ENCODE measurements at regions not wholly inside any gene's neighbourhood (a gene's known extent, or its start where the extent isn't known, plus 50 kb on each side); places are given as distances from the start of the nearest gene placed in this dataset.
A peak's percentile ranks its signal among the peaks of the same experiment; 100 is the strongest.

DNA sequence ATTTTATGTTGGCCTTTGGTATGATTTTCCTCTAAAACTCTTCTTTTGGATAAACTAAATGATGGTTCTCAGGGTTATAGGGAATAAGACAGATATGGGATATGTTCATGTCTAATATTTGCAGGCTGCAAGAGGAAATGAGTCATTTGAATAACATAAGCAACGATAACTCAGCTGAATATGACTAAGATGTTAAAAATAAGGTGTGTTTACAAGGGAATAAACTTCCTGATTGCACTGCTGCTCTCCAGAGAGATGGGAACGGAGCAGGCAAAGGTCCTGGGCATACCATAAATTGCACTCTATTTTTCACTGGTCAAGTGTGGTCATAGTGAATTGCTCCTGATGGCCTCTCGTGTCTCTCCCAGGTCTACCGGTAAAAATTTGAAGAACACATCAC lies 666.2 kb downstream of the TOX3 start:
- Mint-ChIP-seq H3K9me3 (peaks cover 2 to 31% (median 7%) of the 10 kb centered on the region in 9 donors), H3K27ac (no peak overlapping the region), H3K4me1 (no peaks in the 10 kb centered on the region), H3K36me3 (no peaks in the 10 kb centered on the region), H3K4me3 (no peak overlapping the region), H3K27me3 (no peaks in the 10 kb centered on the region)
- ATAC-seq (no peak), DNase-seq (no peak)
- POLR2A ChIA-PET, result no interaction called here

DNA sequence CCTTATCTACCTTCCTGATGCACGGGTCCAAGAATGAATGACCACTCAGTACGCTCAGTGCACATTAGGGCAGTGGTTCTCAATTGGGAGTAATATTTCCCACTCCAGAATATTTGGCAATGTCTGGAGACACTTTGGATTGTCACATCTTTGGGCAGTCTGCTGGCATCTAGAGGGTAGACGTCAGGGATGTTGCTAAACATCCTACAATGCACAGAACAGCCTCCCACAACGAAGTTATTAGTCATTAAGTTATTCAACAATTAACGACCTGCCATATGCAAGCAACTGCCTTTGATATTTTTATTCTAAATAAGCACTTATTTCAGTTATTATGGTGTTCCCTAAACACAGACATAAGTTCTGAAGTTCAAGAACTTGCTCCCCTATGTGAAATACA lies 669.3 kb downstream of the TOX3 start:
- Mint-ChIP-seq H3K27ac (no peak overlapping the region), H3K9me3 (peaks cover 2 to 40% (median 8%) of the 10 kb centered on the region in 9 donors), H3K36me3 (no peaks in the 10 kb centered on the region), H3K4me3 (no peak overlapping the region), H3K4me1 (no peaks in the 10 kb centered on the region), H3K27me3 (no peaks in the 10 kb centered on the region)
- no peak for DNase-seq
- no peak for ATAC-seq
- POLR2A ChIA-PET, result no interaction called here

DNA sequence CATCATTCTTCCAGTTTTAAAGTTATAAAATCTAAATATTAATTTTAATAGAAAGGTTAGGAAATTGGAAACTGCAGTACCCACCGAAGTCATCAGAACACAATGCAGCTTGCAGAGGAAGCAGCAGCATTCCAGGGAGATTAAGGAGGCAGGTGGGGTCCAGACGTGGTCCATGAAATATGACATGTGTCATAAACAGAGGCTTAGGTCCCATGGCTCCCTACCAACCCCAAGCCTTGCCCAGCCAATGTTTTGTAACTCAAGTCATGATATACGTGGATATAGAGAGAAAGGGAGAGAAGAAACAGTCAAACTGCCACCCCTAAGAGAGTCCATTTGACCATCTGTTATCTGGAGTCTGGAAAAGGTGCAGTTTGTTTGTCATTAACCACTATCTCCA lies 670.0 kb downstream of the TOX3 start:
- Mint-ChIP-seq H3K27me3 (no peaks in the 10 kb centered on the region), H3K36me3 (no peaks in the 10 kb centered on the region), H3K9me3 (peaks cover 4 to 37% (median 8%) of the 10 kb centered on the region in 9 donors), H3K4me1 (no peaks in the 10 kb centered on the region), H3K27ac (no peak overlapping the region), H3K4me3 (no peak overlapping the region)
- DNase-seq (no peak), ATAC-seq (no peak)
- POLR2A ChIA-PET, result no interaction called here

DNA sequence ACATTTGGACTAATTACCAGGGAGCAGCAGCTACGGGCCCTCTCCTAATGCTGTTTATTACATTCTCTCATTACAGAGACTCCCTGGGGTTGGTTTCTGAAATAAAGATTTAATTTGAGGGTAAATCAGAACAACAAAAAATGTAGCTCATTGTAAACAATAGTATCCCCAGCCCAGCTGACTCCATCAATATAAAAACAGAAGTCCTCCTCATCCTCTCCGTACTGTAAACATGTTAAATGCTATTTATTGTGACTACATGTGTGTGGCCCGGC lies 670.4 kb downstream of the TOX3 start:
- ATAC-seq (no peak), DNase-seq (no peak)
- Mint-ChIP-seq H3K27ac (no peak overlapping the region), H3K27me3 (no peaks in the 10 kb centered on the region), H3K9me3 (peaks cover 4 to 41% (median 8%) of the 10 kb centered on the region in 9 donors), H3K4me1 (no peaks in the 10 kb centered on the region), H3K36me3 (no peaks in the 10 kb centered on the region), H3K4me3 (no peak overlapping the region)
- POLR2A ChIA-PET, result no interaction called here

DNA sequence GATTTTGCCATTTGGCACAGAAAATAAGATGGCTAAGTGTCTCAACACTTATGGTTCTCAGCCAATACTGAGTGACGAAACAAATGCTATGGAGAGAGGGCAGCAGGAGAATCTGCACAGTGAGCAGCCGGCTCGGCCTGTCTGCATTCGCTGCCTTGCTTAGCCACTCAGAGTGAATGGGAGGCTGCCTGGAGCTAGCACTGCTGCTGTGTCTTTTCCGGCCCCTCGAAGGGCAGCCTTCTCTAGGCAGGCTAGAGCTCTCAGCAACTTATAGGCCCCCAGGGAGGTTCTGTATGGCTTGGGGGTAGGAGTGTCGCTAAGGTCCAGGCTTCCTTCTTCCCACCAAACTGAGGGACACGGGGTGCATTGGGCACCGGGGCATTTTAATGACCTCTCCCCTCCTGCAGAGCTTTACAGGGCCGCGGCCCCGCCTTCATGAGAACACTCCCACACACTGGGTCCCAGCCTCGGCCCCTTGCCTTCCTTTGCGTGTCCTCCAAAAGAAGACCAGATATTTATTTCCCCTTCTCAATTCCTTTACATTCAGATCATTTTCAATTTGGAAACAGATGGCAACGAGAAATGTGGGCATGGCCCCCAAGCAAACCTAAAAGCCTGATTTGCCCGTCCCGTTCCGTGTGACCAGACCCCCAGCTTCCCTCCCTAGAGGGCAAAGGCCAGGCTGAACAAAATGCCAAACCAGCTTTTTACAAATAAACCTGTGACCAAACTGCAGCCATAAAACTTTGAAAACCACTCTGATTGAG lies 670.9 kb downstream of the TOX3 start:
- Mint-ChIP-seq H3K4me3 (no peak overlapping the region), H3K4me1 (no peaks in the 10 kb centered on the region), H3K27me3 (no peaks in the 10 kb centered on the region), H3K27ac (no peak overlapping the region), H3K36me3 (no peaks in the 10 kb centered on the region), H3K9me3 (peaks cover 4 to 46% (median 8%) of the 10 kb centered on the region in 9 donors)
- DNase-seq (no peak), ATAC-seq (no peak)
- POLR2A ChIA-PET, result no interaction called here

DNA sequence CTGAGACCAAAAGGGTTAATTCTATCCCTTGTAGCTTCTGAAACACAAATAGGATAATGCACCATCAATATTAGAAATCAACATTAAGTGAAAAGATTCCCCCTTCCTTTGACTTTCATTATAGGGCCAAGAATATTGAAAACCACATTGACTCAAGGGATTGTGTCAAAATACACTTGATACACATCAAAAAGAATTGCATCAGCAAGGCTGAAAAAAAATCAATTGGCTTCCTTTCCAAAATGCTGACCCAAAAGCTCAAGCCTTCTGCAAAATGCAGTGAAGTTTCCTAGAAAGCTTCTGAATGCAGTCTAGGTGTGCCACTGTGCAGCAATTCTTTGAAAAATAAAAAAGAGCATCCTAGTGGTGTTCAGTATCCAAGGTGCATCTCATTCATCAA lies 674.4 kb downstream of the TOX3 start:
- H3K27me3 Mint-ChIP-seq, result peaks cover 0 to 3% (median 0%) of the 10 kb centered on the region in 5 donors
- no peaks in the 10 kb centered on the region for H3K36me3 Mint-ChIP-seq
- POLR2A ChIA-PET, result no interaction called here
- ATAC-seq (no peak), DNase-seq (no peak)
- no peak overlapping the region for H3K27ac Mint-ChIP-seq
- no peak overlapping the region for H3K4me3 Mint-ChIP-seq
- peaks cover 0 to 58% (median 10%) of the 10 kb centered on the region in 9 donors for H3K9me3 Mint-ChIP-seq
- no peaks in the 10 kb centered on the region for H3K4me1 Mint-ChIP-seq

DNA sequence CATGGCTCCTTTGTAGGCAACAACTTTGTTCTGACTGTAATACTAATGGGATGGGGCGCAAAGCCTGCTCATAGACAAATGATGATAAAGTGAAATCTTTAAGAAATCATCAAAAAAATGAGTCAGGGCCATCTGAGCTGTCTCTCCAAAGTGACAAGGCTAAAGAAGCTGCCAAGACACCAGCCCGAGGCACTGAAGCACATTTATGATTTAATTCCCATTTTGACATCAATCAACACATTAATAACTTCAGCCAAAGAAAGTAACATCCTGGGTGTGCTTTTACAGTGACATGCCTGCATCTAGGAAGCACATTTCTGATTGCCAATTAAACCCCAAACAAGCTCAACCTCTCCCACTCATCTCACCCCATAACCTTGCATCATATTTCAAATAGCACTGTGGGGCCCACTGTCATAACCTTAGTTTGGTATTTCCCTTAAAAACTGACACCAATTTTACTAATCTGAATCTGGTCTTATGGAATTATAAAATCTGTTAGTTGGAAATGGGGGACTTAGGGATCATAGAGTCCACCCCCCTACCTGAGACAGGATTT lies 676.6 kb downstream of the TOX3 start:
- DNase-seq, result no peak
- H3K4me3 Mint-ChIP-seq, result no peak overlapping the region
- H3K9me3 Mint-ChIP-seq, result peaks cover 0 to 41% (median 14%) of the 10 kb centered on the region in 9 donors
- no peak overlapping the region for H3K27ac Mint-ChIP-seq
- POLR2A ChIA-PET, result no interaction called here
- no peaks in the 10 kb centered on the region for H3K36me3 Mint-ChIP-seq
- no peaks in the 10 kb centered on the region for H3K4me1 Mint-ChIP-seq
- peaks cover 0 to 3% (median 0%) of the 10 kb centered on the region in 5 donors for H3K27me3 Mint-ChIP-seq
- no peak for ATAC-seq

DNA sequence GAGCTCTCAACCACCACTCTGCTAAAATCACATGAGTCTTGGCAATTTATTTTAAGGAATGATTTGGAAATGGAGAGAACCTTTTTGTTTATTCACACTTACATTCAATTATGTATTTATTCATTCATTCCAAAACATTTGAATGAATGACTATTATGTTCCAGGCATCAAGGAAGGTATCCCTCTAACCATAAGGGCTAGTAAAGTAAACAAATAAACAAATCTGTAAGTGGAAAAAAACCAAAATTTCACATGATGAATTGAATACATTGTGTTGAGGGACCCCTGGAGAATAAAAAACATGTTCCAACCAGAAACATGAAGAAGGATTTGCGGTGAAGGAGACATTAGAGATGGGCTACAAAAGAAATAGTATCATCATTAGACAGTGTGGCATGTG lies 677.8 kb downstream of the TOX3 start:
- H3K9me3 Mint-ChIP-seq, result peaks cover 0 to 30% (median 12%) of the 10 kb centered on the region in 9 donors
- POLR2A ChIA-PET, result no interaction called here
- DNase-seq, result no peak
- H3K4me1 Mint-ChIP-seq, result no peaks in the 10 kb centered on the region
- H3K27me3 Mint-ChIP-seq, result peaks cover 0 to 3% (median 0%) of the 10 kb centered on the region in 5 donors
- H3K27ac Mint-ChIP-seq, result no peak overlapping the region
- ATAC-seq, result no peak
- no peak overlapping the region for H3K4me3 Mint-ChIP-seq
- H3K36me3 Mint-ChIP-seq, result no peaks in the 10 kb centered on the region

DNA sequence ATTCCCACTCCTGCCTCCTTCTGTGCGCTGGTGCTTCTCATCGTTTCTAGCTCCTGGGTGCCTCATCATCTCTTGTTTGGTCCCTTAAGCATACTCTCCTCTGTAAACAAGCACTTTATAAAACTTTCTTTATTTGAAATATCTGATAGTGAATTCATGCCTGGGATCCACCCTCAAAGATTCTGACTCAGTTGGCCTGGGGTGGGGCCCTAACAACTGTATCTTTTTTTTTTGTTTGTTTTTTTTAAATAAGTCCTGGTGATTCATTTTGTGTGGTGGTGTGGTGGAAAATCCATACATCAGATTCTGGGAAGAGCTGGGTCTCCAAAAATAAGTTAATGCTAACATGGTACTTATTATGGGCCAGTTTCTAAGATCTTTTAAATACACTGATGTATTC lies 678.3 kb downstream of the TOX3 start:
- no peak for ATAC-seq
- H3K27ac Mint-ChIP-seq, result peak overlapping the region in 1 of 10 donors; percentile 49

DNA sequence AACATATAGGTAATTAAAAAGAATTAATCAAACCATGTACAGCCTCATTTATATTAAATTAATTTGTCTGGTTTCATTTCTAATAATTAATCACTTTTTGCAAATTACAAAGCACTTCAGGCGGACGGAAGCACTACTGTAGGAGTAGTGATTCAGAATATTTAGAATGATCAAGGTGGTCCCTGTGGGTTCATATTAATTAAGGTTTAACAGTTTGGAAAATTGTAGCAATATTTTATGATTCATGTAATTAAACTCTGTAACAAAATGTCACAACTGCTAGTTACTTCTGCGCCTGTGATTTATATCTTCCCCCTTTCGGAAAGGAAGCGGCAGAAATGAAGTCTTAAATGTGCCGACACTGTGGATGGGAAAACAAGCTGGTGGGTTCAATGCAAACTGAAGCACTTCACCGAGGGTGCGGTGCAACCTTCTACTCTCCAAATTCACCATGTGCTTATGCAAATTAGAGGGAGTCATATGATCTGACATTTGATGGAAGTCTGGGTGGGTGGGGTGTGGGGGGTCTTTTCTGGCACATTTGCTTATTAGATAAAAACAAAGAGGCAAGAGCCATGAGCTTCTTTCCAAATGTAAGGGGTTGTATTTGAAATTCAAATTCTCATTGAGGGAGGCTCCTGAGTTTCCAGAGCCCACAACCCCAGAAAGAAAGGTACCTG lies 679.4 kb downstream of the TOX3 start:
- Mint-ChIP-seq H3K27ac (no peak overlapping the region), H3K27me3 (peaks cover 0 to 3% (median 0%) of the 10 kb centered on the region in 5 donors), H3K36me3 (no peaks in the 10 kb centered on the region), H3K4me3 (no peak overlapping the region), H3K9me3 (peaks cover 0 to 22% (median 7%) of the 10 kb centered on the region in 9 donors), H3K4me1 (no peaks in the 10 kb centered on the region)
- no peak for DNase-seq
- POLR2A ChIA-PET, result no interaction called here
- no peak for ATAC-seq

More for the DNA sequence above, 678.3 kb downstream of the TOX3 start:
- POLR2A ChIA-PET, result no interaction called here
- Mint-ChIP-seq H3K9me3 (peaks cover 0 to 24% (median 9%) of the 10 kb centered on the region in 9 donors), H3K36me3 (no peaks in the 10 kb centered on the region), H3K27me3 (peaks cover 0 to 3% (median 0%) of the 10 kb centered on the region in 5 donors), H3K4me1 (no peaks in the 10 kb centered on the region), H3K4me3 (no peak overlapping the region)
- DNase-seq, result no peak

DNA sequence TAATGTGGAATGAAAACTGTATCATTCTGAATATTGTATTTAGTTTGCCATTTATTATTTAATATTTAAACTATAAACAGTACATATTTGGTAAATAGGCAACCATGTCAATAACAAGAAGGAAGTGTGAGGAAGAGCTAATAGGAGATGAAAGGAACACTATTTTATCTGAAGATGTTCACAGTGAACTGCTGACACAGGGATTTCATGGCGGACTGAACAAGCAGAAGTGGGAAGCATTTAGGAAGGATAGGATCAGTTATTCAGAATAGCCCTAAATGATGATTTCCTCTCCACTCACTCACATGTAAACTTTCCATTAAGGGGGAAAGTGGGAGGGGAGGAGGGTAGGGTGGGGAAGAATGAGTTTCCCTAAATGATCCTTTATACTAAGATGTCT lies 682.4 kb downstream of the TOX3 start:
- H3K27me3 Mint-ChIP-seq, result peaks cover 0 to 2% (median 0%) of the 10 kb centered on the region in 5 donors

DNA sequence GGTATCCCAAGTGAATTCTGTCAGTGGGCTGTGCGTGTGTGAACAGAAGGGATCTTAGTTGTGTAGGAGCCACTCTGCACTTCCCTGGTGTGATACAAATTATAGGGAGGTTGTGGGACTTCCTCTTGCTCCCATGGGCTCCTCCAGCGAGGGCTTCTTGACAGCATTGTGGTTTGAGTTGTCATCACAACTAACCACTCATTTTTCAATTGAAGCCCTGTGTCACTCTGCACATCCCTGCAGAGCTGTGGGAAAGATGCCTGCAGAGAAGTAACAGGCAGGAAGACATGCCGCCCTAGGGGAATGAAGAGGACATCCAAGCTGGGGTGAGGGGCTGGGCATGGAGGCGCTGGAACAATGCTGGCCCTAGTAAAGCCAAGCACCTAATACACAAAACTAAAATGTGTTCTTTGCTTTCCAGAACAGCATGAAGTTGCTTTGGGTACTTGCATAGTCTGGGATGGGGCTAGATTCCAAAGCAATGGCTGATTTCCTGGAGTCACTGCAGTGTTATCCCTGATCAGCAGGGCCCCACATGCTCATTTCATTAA lies 692.5 kb downstream of the TOX3 start:
- Mint-ChIP-seq H3K27me3 (no peaks in the 10 kb centered on the region), H3K4me3 (no peak overlapping the region), H3K27ac (no peak overlapping the region), H3K9me3 (peaks cover 0 to 24% (median 5%) of the 10 kb centered on the region in 9 donors), H3K36me3 (peaks cover 0 to 3% (median 0%) of the 10 kb centered on the region in 3 donors), H3K4me1 (no peaks in the 10 kb centered on the region)
- ATAC-seq (no peak), DNase-seq (no peak)
- POLR2A ChIA-PET, result no interaction called here

More for the DNA sequence above, 682.4 kb downstream of the TOX3 start:
- ATAC-seq (no peak), DNase-seq (no peak)
- Mint-ChIP-seq H3K4me3 (no peak overlapping the region), H3K9me3 (peaks cover 0 to 15% (median 4%) of the 10 kb centered on the region in 9 donors), H3K27ac (no peak overlapping the region), H3K36me3 (no peaks in the 10 kb centered on the region), H3K4me1 (no peaks in the 10 kb centered on the region)
- POLR2A ChIA-PET, result no interaction called here

DNA sequence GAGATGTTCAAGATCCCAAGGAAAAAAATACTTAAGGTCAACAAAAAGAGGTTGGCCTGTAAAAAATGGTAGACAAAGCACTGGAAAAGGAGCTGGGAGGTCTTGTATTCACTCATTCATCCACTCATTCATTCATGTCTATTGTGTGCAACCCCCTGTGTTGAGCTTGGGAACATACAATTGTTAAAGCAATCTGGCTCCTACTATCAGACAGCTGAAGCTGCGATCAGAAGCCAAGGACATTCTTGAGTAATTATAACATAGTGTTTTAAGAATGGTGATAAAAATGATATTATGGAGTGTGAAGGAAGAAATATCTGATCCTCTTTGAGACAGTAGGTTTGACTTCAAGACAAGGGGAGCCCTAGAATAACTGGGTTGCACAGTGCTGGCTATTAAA lies 693.4 kb downstream of the TOX3 start:
- Mint-ChIP-seq H3K27ac (no peak overlapping the region), H3K27me3 (no peaks in the 10 kb centered on the region), H3K4me3 (no peak overlapping the region), H3K4me1 (no peaks in the 10 kb centered on the region), H3K9me3 (peaks cover 0 to 24% (median 5%) of the 10 kb centered on the region in 9 donors), H3K36me3 (peaks cover 0 to 3% (median 0%) of the 10 kb centered on the region in 3 donors)
- DNase-seq (no peak), ATAC-seq (no peak)
- POLR2A ChIA-PET, result no interaction called here
